ENCODE measurements at regions not wholly inside any gene's neighbourhood (a gene's known extent, or its start where the extent isn't known, plus 50 kb on each side); places are given as distances from the start of the nearest gene placed in this dataset.

GRCh38 chr21:20330652-20331051, 667.6 kb upstream of the NCAM2 start:
- no peak overlapping the region for H3K27ac ChIP-seq (ENCODE audit: low read depth, low read length)
- ChIA-PET RAD21 (ENCODE audit: low non-redundant PET in 1 of 2, low total read pairs in 2 of 2, uncharacterized antibody in 2 of 2, unreplicated experiment in 2 of 2) (no interaction called here), POLR2A (no interaction called here), CTCF (no interaction called here)
- no peaks in the 10 kb centered on the region for H3K27me3 ChIP-seq (ENCODE audit: insufficient read depth, low read length)
- H3K9me3 ChIP-seq (ENCODE audit: control insufficient read depth in 1 of 2, insufficient read depth in 1 of 2, low read depth in 1 of 2, low read length in 2 of 2) = peaks cover 16 to 23% of the 10 kb centered on the region in 2 experiments
- H3K9ac ChIP-seq (ENCODE audit: low read length) = no peak overlapping the region
- no peaks in the 10 kb centered on the region for H4K20me1 ChIP-seq (ENCODE audit: insufficient read depth)
- no peak overlapping the region for H3K4me3 ChIP-seq (replicated peaks in 1 of 2; ENCODE audit: low read depth in 1 of 2, low read length in 2 of 2)
- intact Hi-C loops (cut with micrococcal nuclease) = no loop called here
- H3K9me2 ChIP-seq (ENCODE audit: insufficient read depth) = no peaks in the 10 kb centered on the region
- no peak overlapping the region for H3K4me2 ChIP-seq (ENCODE audit: low read length)
- ATAC-seq = no peak
- BruUV-seq (replicated peaks) = no TSS peak
- DNase-seq (ENCODE audit: low read depth, low spot score) = no peak
- no peaks in the 10 kb centered on the region for H3K4me1 ChIP-seq (ENCODE audit: control insufficient read depth in 1 of 2, insufficient read depth in 2 of 2, low read length in 2 of 2)
- no peaks in the 10 kb centered on the region for H3K79me2 ChIP-seq (ENCODE audit: insufficient read depth, low read length)
- H2AFZ ChIP-seq (ENCODE audit: low read depth, low read length, poor library complexity, severe bottlenecking) = no peak overlapping the region
- no peak for TF ChIP-seq CTCF (IDR thresholded peaks at IDR 0.05 in 2 of 3, conservative IDR thresholded peaks at IDR 0.05 in 1 of 3; ENCODE audit: borderline replicate concordance in 1 of 3, insufficient read depth in 1 of 3, low read depth in 2 of 3, low read length in 2 of 3)
- no peak for TF ChIP-seq JUND (IDR thresholded peaks at IDR 0.05)
- TF ChIP-seq CBX3 (IDR thresholded peaks at IDR 0.05; ENCODE audit: low read depth) = no peak
- TF ChIP-seq FOSL1 (IDR thresholded peaks at IDR 0.05; ENCODE audit: low read depth) = no peak
- TF ChIP-seq EZH2phosphoT487 (IDR thresholded peaks at IDR 0.05; ENCODE audit: borderline replicate concordance) = no peak
- no peak for TF ChIP-seq MAX (IDR thresholded peaks at IDR 0.05)
- TF ChIP-seq POLR2AphosphoS5 (IDR thresholded peaks at IDR 0.05; ENCODE audit: low read depth, low read length) = no peak
- TF ChIP-seq ZBTB33 (IDR thresholded peaks at IDR 0.05; ENCODE audit: extremely low read depth, insufficient replicate concordance, low read length) = no peak
- TF ChIP-seq EZH2 (IDR thresholded peaks at IDR 0.05) = no peak
- no peak for TF ChIP-seq TCF7L2 (IDR thresholded peaks at IDR 0.05; ENCODE audit: borderline replicate concordance, extremely low read depth, insufficient read depth, insufficient read length)
- TF ChIP-seq EGR1 (IDR thresholded peaks at IDR 0.05; ENCODE audit: low read depth) = no peak
- no peak for TF ChIP-seq SP1 (IDR thresholded peaks at IDR 0.05; ENCODE audit: low read depth)
- TF ChIP-seq SRF (IDR thresholded peaks at IDR 0.05; ENCODE audit: low read depth) = no peak
- no peak for TF ChIP-seq ELF1 (IDR thresholded peaks at IDR 0.05; ENCODE audit: borderline replicate concordance, low read depth)
- TF ChIP-seq RAD21 (IDR thresholded peaks at IDR 0.05; ENCODE audit: low read depth) = no peak
- no peak for TF ChIP-seq POLR2A (IDR thresholded peaks at IDR 0.05; ENCODE audit: borderline replicate concordance, extremely low read depth, insufficient read depth, insufficient read length)
- no peak for TF ChIP-seq REST (IDR thresholded peaks at IDR 0.05; ENCODE audit: low read depth)
- H3K36me3 ChIP-seq (ENCODE audit: control insufficient read depth in 1 of 2, insufficient read depth in 2 of 2, low read length in 2 of 2) = no peaks in the 10 kb centered on the region

Measured in HCT116 (cell line).